Activated CD8-positive, alpha-beta memory T cell treated with anti-CD3 and anti-CD28 coated beads for 36 hours (primary cell): ENCODE measurements at regions not wholly inside any gene's neighbourhood (a gene's known extent, or its start where the extent isn't known, plus 50 kb on each side); places are given as distances from the start of the nearest gene placed in this dataset.

Experiments used
- CTCF ChIA-PET: fragments of 350-600 bp; sonication (Branson Sonifier 250); formaldehyde crosslinking; loops from one replicate; lab custom pipeline; 2021; ENCODE audit warnings: antibody characterized with exemption; lab: Charles Lee
- POLR2A ChIA-PET: fragments of 350-600 bp; sonication (Branson Sonifier 250); formaldehyde crosslinking; loops from one replicate; lab custom pipeline; 2021; ENCODE audit warnings: antibody characterized with exemption; lab: Charles Lee

- POLR2A ChIA-PET: no interaction called here
Observed at GRCh38 chr3:190728574-190729246, 133.8 kb downstream of the GMNC start.

GRCh38 chr3:190722181-190722905 lies 140.2 kb downstream of the GMNC start:
- CTCF ChIA-PET: no interaction called here
- POLR2A ChIA-PET: no interaction called here

More at GRCh38 chr3:190728574-190729246, 133.8 kb downstream of the GMNC start:
- CTCF ChIA-PET: no interaction called here

- ChIA-PET POLR2A (no interaction called here), CTCF (no interaction called here)
Observed at GRCh38 chr3:190721330-190721729, 141.2 kb downstream of the GMNC start.

GRCh38 chr3:190718671-190719070 lies 143.8 kb downstream of the GMNC start:
- CTCF ChIA-PET: no interaction called here
- POLR2A ChIA-PET: no interaction called here

GRCh38 chr3:190718097-190718496 lies 144.4 kb downstream of the GMNC start:
- ChIA-PET CTCF (no interaction called here), POLR2A (no interaction called here)

- POLR2A ChIA-PET: no interaction called here
- CTCF ChIA-PET: no interaction called here
Observed at GRCh38 chr3:190716961-190717360, 145.5 kb downstream of the GMNC start.

GRCh38 chr3:190716211-190716610 lies 146.3 kb downstream of the GMNC start:
- ChIA-PET POLR2A (no interaction called here), CTCF (no interaction called here)

GRCh38 chr3:190710723-190711122 lies 151.8 kb downstream of the GMNC start:
- CTCF ChIA-PET: no interaction called here

GRCh38 chr3:190709351-190709773 lies 153.1 kb downstream of the GMNC start:
- ChIA-PET CTCF (no interaction called here), POLR2A (no interaction called here)

More at GRCh38 chr3:190710723-190711122, 151.8 kb downstream of the GMNC start:
- POLR2A ChIA-PET: no interaction called here
